Pancreas (tissue), 10 donors: ENCODE measurements at regions not wholly inside any gene's neighbourhood (a gene's known extent, or its start where the extent isn't known, plus 50 kb on each side); places are given as distances from the start of the nearest gene placed in this dataset.

Experiments used
- ATAC-seq, 4 donors: fragments of 200-7000 bp; cut with Tn5 transposase; one replicate each; pipeline versions ENCODE4 v1.8.0 to v1.9.1; 2020; ENCODE audit warnings: mild to moderate bottlenecking in 4 of 4, moderate library complexity in 4 of 4
- DNase-seq, 6 donors: peaks; one replicate each; pipeline ENCODE4 v3.0.0-alpha.2; 2020
- FAIRE-seq: peaks from 2 replicates; lab custom pipeline; 2012; peaks lifted over from hg19 to GRCh38; lab: Jason Lieb, UNC
- H3K27ac ChIP-seq, 4 donors: fragments of 200-600 bp; sonication (generic); 1 replicate in 3 of 4; 2 replicates in 1 of 4; pipeline versions ENCODE4 v1.5.0 to v1.8.0; 2020
- H3K27me3 ChIP-seq, 4 donors: fragments of 200-600 bp; one replicate each; pipeline ENCODE4 v1.8.0; 2021
- H3K36me3 ChIP-seq, 3 donors: fragments of 200-600 bp; sonication (generic) in 1 of 3; one replicate each; pipeline versions ENCODE4 v1.5.0 to v1.8.0; 2020 to 2021
- H3K4me1 ChIP-seq, 3 donors: fragments of 200-600 bp; one replicate each; pipeline ENCODE4 v1.8.0; 2021
- H3K4me3 ChIP-seq, 4 donors: fragments of 200-600 bp; sonication (generic) in 2 of 4; one replicate each; pipeline versions ENCODE4 v1.5.0 to v1.8.0; 2020 to 2021
- H3K9me3 ChIP-seq, 4 donors: fragments of 200-600 bp; one replicate each; pipeline ENCODE4 v1.8.0; 2021
- CTCF ChIP-seq, 4 donors: fragments of 200-600 bp; sonication (generic) in 3 of 4; IDR thresholded peaks; one replicate each; pipeline versions ENCODE4 v1.5.0 to v1.8.0; 2021; ENCODE audit warnings: antibody characterized with exemption in 4 of 4
- WGBS, 2 donors: extraction: QIAGEN DNeasy Blood & Tissue Kit; methylation state at CpG; one replicate each; pipeline ENCODE4 v1.1.7; 2013; 5-methylcytosine and 5-hydroxymethylcytosine counted together
- intact Hi-C, 3 donors: fragments of 100-400 bp; cut with DNase I; formaldehyde crosslinking; loops; one replicate each; pipeline versions ENCODE4 v1.11.1 to v1.14.2; 2022
- donor health status: healthy with polysubstance abuse.
- donor health status: DM: no; HTN: no; CAD: no; lungs with moderate emphysema.
- donor health status: DM: no; HTN: no; CAD: no.
- donor health status: control.
- donor health status: control.
- donor health status: Bipolar disorder and iron deficiency.
- donor health status: DM: yes; HTN: yes; CAD: no.
- donor health status: DM: no; HTN: no; CAD: no.
- donor health status: DM: no; HTN: no; CAD: no.
- donor health status: DM: yes; HTN: yes; CAD: no.

- Histone ChIP-seq H3K4me3 (no peak overlapping the region), H3K36me3 (no peaks in the 10 kb centered on the region), H3K27me3 (no peaks in the 10 kb centered on the region), H3K9me3 (no peaks in the 10 kb centered on the region), H3K27ac (no peak overlapping the region), H3K4me1 (peaks cover 0 to under 1% (median 0%) of the 10 kb centered on the region in 3 donors)
- 94% methylated on average over 1 of the region's 1 CpG for WGBS, 2 donors
- FAIRE-seq: no peak
- no peak for ATAC-seq
- DNase-seq: no peak
- intact Hi-C loops: no loop called here
- TF ChIP-seq CTCF (IDR thresholded peaks at IDR 0.05): no peak
Measured at GRCh38 chr11:22473586-22473985, 135.4 kb downstream of the SLC17A6 start.

GRCh38 chr11:22472306-22472705 lies 134.1 kb downstream of the SLC17A6 start:
- Histone ChIP-seq H3K9me3 (no peaks in the 10 kb centered on the region), H3K27me3 (no peaks in the 10 kb centered on the region), H3K36me3 (no peaks in the 10 kb centered on the region), H3K4me3 (no peak overlapping the region), H3K27ac (no peak overlapping the region), H3K4me1 (no peaks in the 10 kb centered on the region)
- TF ChIP-seq CTCF (IDR thresholded peaks at IDR 0.05): no peak
- FAIRE-seq (no peak), DNase-seq (no peak), ATAC-seq (no peak)
- intact Hi-C loops: no loop called here
- 83 to 84% methylated on average over 7 of the region's 7 CpGs for WGBS, 2 donors

GRCh38 chr11:22471385-22471784 lies 133.2 kb downstream of the SLC17A6 start:
- Histone ChIP-seq H3K4me3 (no peak overlapping the region), H3K36me3 (no peaks in the 10 kb centered on the region), H3K27ac (no peak overlapping the region), H3K4me1 (no peaks in the 10 kb centered on the region), H3K27me3 (no peaks in the 10 kb centered on the region), H3K9me3 (no peaks in the 10 kb centered on the region)
- DNase-seq (no peak), FAIRE-seq (no peak), ATAC-seq (peak in 2 of 4 donors; percentile 54 to 72)
- no peak for TF ChIP-seq CTCF (IDR thresholded peaks at IDR 0.05)
- WGBS, 2 donors: 39 to 41% methylated on average over 2 of the region's 2 CpGs
- intact Hi-C loops: no loop called here

- FAIRE-seq: no peak
- Histone ChIP-seq H3K4me1 (no peaks in the 10 kb centered on the region), H3K27ac (no peak overlapping the region), H3K27me3 (no peaks in the 10 kb centered on the region), H3K36me3 (no peaks in the 10 kb centered on the region), H3K4me3 (no peak overlapping the region), H3K9me3 (no peaks in the 10 kb centered on the region)
- WGBS, 2 donors: 86 to 88% methylated on average over 2 of the region's 2 CpGs
- no peak for TF ChIP-seq CTCF (IDR thresholded peaks at IDR 0.05)
- intact Hi-C loops: no loop called here
- ATAC-seq: no peak
- DNase-seq: no peak
Measured at GRCh38 chr11:22467741-22468140, 129.6 kb downstream of the SLC17A6 start.

- WGBS, 2 donors: 85 to 88% methylated on average over 2 of the region's 2 CpGs
- no peak for TF ChIP-seq CTCF (IDR thresholded peaks at IDR 0.05)
- no peaks in the 10 kb centered on the region for H3K4me1 ChIP-seq
- FAIRE-seq (no peak), DNase-seq (no peak), ATAC-seq (no peak)
- no peaks in the 10 kb centered on the region for H3K36me3 ChIP-seq
- H3K27me3 ChIP-seq: no peaks in the 10 kb centered on the region
- no peak overlapping the region for H3K27ac ChIP-seq
- no peak overlapping the region for H3K4me3 ChIP-seq
- intact Hi-C loops: no loop called here
- H3K9me3 ChIP-seq: no peaks in the 10 kb centered on the region
Measured at GRCh38 chr11:22467248-22467647, 129.1 kb downstream of the SLC17A6 start.
